ENCODE measurements at regions not wholly inside any gene's neighbourhood (a gene's known extent, or its start where the extent isn't known, plus 50 kb on each side); places are given as distances from the start of the nearest gene placed in this dataset.

DNA sequence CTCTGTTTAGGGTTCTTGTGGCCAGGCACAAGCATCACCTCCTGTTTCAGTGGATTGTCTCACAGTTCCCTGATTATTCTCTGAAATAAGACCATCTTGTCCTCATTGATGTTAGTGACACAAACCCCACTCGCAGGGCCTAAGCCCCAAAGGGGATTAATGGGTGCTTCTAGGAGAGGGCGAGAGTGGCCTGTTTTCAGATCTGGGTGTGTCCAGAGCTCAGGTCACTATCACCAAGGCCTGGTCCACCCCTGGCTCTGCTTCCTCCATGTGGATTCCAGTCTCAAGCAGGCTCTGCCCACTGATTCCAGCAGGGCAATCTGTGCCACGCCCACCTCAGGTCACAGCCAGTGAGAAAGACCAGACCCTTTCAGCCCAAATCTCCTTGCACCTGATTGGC lies 361.9 kb downstream of the ADGRD1 start:
- no peaks in the 10 kb centered on the region for H3K4me1 ChIP-seq (replicated peaks in 1 of 2; ENCODE audit: control insufficient read depth in 2 of 2, insufficient read depth in 2 of 2, low read length in 2 of 2)
- no peak overlapping the region for H3K27ac ChIP-seq (ENCODE audit: extremely low read depth, low read depth, low read length)
- peaks cover 2 to 6% of the 10 kb centered on the region in 2 experiments; a peak in 2 of 5 replicates for H3K27me3 ChIP-seq (ENCODE audit: control insufficient read depth in 2 of 2, insufficient read depth in 2 of 2, low read length in 2 of 2)
- no peak overlapping the region for H2AFZ ChIP-seq (ENCODE audit: low read depth, low read length)
- H4K20me1 ChIP-seq (replicated peaks; ENCODE audit: control insufficient read depth, insufficient read depth, low read length): no peaks in the 10 kb centered on the region
- intact Hi-C loops (cut with micrococcal nuclease) (no loop called here), in situ Hi-C loops (cut with MboI) (no loop called here)
- FAIRE-seq (no peak), DNase-seq (ENCODE audit: extremely low read depth in 1 of 4, low spot score in 3 of 4) (no peak), ATAC-seq (no peak)
- CTCF ChIA-PET (ENCODE audit: low intra/inter-chr PET ratio): no interaction called here
- no peak overlapping the region for H3K4me3 ChIP-seq
- WGBS (ENCODE audit: insufficient coverage, low coverage, missing lambda C conversion rate): 0% methylated on average over 3 of the region's 3 CpGs
- no peaks in the 10 kb centered on the region for H3K36me3 ChIP-seq (ENCODE audit: control insufficient read depth, insufficient read depth, low read length)
- no peak overlapping the region for H3K9ac ChIP-seq (ENCODE audit: insufficient read depth in 1 of 2, low read depth in 2 of 2, low read length in 2 of 2)
- BruUV-seq (replicated peaks): no TSS peak
- peaks cover 2% of the 10 kb centered on the region; the same call in 1 of the 2 replicates for H3K9me3 ChIP-seq (replicated peaks; ENCODE audit: control insufficient read depth, insufficient read depth, low read depth, low read length)
- no peak overlapping the region for H3K4me2 ChIP-seq (ENCODE audit: insufficient read depth, low read length)
- POLR2A ChIA-PET: no interaction called here
- H3K79me2 ChIP-seq (ENCODE audit: control insufficient read depth, insufficient read depth, low read length): no peaks in the 10 kb centered on the region
- TF ChIP-seq ZNF41 (CRISPR knock-in tag; conservative IDR thresholded peaks at IDR 0.05) (no peak), CBFA2T3 (IDR thresholded peaks at IDR 0.05) (no peak), AFF4 (CRISPR knock-in tag; IDR thresholded peaks at IDR 0.05) (no peak), CCAR2 (IDR thresholded peaks at IDR 0.05; ENCODE audit: low read depth, low read length) (no peak), ELF4 (CRISPR knock-in tag; IDR thresholded peaks at IDR 0.05) (no peak), ZNF79 (CRISPR knock-in tag; IDR thresholded peaks at IDR 0.05; ENCODE audit: low read depth) (no peak)
- TF ChIP-seq, protein P1, sequence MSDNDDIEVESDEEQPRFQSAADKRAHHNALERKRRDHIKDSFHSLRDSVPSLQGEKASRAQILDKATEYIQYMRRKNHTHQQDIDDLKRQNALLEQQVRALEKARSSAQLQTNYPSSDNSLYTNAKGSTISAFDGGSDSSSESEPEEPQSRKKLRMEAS (CRISPR knock-in tag; IDR thresholded peaks at IDR 0.05): no peak
- H3K9me1 ChIP-seq (ENCODE audit: control insufficient read depth, insufficient read depth, low read length): no peaks in the 10 kb centered on the region
